Thoracic aorta (tissue), 2 donors: ENCODE measurements at regions not wholly inside any gene's neighbourhood (a gene's known extent, or its start where the extent isn't known, plus 50 kb on each side); places are given as distances from the start of the nearest gene placed in this dataset.

Source experiments
- ATAC-seq: fragments of 150-250 bp; one replicate; pipeline ENCODE4 v1.8.0; 2017; ENCODE audit warnings: low read depth; ENCODE audit not compliant: insufficient number of reproducible peaks, low FRiP score
- DNase-seq: peaks from one replicate; pipeline ENCODE4 v3.0.0-alpha.2; 2020; ENCODE audit warnings: low spot score
- H3K27ac ChIP-seq, 2 donors: fragments of 200-600 bp; sonication (generic); 1 replicate in 1 of 2; 2 replicates in 1 of 2; pipeline ENCODE4 v1.5.1; 2016; ENCODE audit warnings: mild to moderate bottlenecking in 2 of 2, moderate library complexity in 2 of 2
- H3K27me3 ChIP-seq: fragments of 200-600 bp; sonication (generic); replicated peaks from 2 replicates; pipeline ENCODE4 v1.6.0; 2016; ENCODE audit warnings: mild to moderate bottlenecking; ENCODE audit not compliant: insufficient read depth
- H3K36me3 ChIP-seq: fragments of 200-600 bp; sonication (generic); one replicate; pipeline ENCODE4 v1.5.1; 2016
- H3K4me1 ChIP-seq, 2 donors: fragments of 200-600 bp; sonication (generic); 1 replicate in 1 of 2; 2 replicates in 1 of 2; pipeline versions ENCODE4 v1.5.1 to v1.6.0; 2016; ENCODE audit warnings: low read depth in 2 of 2, mild to moderate bottlenecking in 1 of 2; ENCODE audit not compliant: control insufficient read depth in 1 of 2
- H3K4me3 ChIP-seq: fragments of 200-600 bp; sonication (generic); 2 replicates; pipeline ENCODE4 v1.5.1; 2016; ENCODE audit warnings: mild to moderate bottlenecking
- H3K9me3 ChIP-seq: fragments of 200-600 bp; sonication (generic); 2 replicates; pipeline ENCODE4 v1.5.1; 2016
- TF ChIP-seq, protein P1 (sequence below): fragments of 200-600 bp; sonication (generic); IDR thresholded peaks from one replicate; pipeline ENCODE4 v1.5.1; 2019; ENCODE audit warnings: antibody characterized with exemption

DNA sequence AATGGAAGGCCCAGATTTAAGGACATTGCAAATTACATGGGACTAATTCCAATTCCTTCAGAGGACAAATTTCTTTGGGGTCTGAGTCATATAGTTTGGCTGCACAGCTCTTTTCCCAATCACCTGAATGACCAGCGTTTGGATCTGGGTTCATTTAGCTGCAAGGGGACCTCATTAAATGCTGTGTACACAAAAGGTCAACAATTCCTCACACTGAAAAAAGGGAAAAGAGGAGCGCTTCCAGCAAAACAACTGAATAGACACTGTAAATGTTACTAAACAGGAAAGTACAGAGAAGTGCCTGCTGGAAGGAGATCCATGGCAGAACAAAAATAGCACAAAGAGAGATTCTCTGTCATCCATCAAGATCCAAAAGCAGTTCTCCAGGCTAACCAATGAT, 356.0 kb upstream of the LMCD1 start:
- TF ChIP-seq, protein P1, sequence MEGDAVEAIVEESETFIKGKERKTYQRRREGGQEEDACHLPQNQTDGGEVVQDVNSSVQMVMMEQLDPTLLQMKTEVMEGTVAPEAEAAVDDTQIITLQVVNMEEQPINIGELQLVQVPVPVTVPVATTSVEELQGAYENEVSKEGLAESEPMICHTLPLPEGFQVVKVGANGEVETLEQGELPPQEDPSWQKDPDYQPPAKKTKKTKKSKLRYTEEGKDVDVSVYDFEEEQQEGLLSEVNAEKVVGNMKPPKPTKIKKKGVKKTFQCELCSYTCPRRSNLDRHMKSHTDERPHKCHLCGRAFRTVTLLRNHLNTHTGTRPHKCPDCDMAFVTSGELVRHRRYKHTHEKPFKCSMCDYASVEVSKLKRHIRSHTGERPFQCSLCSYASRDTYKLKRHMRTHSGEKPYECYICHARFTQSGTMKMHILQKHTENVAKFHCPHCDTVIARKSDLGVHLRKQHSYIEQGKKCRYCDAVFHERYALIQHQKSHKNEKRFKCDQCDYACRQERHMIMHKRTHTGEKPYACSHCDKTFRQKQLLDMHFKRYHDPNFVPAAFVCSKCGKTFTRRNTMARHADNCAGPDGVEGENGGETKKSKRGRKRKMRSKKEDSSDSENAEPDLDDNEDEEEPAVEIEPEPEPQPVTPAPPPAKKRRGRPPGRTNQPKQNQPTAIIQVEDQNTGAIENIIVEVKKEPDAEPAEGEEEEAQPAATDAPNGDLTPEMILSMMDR: no peak
- H3K4me1 ChIP-seq: no peaks in the 10 kb centered on the region
- H3K9me3 ChIP-seq: no peaks in the 10 kb centered on the region
- no peaks in the 10 kb centered on the region for H3K36me3 ChIP-seq
- H3K27ac ChIP-seq: no peak overlapping the region
- DNase-seq (no peak), ATAC-seq (no peak)
- H3K27me3 ChIP-seq: no peaks in the 10 kb centered on the region
- H3K4me3 ChIP-seq: no peak overlapping the region

DNA sequence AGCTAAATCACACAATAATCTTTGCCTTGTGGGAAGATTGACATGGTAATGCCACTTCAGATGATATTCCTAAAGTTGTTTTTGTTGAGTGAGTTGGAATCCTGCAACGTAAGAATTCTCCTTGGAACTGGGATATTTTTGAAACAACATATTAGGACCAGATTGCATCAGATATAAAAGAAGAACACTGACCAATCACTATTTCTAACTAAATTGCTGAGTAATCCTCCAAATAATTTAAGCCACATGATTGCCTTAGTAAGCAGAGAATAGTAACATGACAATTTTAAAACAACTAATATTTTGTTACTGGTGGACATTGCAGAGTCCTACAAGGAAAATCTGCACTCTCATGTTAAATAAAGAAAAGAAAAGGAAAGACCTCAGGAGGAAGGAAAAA, 353.9 kb upstream of the LMCD1 start:
- Histone ChIP-seq H3K4me3 (no peak overlapping the region), H3K27ac (no peak overlapping the region), H3K4me1 (no peaks in the 10 kb centered on the region), H3K36me3 (no peaks in the 10 kb centered on the region), H3K27me3 (no peaks in the 10 kb centered on the region), H3K9me3 (no peaks in the 10 kb centered on the region)
- DNase-seq: no peak
- no peak for ATAC-seq
- TF ChIP-seq, protein P1: no peak

DNA sequence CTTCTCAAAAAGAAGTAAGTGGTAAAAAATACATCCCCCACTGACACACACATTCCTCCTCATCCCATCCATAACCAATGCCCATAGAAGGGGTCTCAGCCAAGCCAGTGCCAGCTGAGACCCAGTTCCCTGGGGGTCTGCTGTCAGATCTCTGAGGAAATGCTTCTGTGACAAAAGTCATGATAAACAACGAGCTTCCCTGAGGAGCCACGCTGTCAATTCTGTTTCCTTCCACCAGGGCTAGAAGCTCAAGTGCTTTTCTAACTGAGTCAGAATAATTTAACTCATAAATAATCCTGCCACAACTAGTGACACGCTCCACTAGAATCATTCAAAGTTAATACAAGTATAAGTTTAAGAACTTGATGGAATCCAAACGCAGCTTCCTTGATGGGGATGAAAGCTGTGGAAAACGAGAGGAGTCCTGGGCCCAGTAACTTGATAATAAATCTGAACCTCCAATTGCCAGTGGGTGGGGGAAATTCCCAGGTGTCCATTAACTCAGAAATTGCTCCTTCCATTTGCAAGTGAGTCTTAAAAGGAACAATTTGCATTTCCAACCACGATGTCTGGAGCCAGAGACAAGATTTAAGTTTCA, 348.7 kb upstream of the LMCD1 start:
- TF ChIP-seq, protein P1: no peak
- Histone ChIP-seq H3K27ac (no peak overlapping the region), H3K9me3 (no peaks in the 10 kb centered on the region), H3K4me3 (no peak overlapping the region), H3K27me3 (no peaks in the 10 kb centered on the region), H3K4me1 (no peaks in the 10 kb centered on the region), H3K36me3 (no peaks in the 10 kb centered on the region)
- DNase-seq: no peak
- ATAC-seq: no peak

DNA sequence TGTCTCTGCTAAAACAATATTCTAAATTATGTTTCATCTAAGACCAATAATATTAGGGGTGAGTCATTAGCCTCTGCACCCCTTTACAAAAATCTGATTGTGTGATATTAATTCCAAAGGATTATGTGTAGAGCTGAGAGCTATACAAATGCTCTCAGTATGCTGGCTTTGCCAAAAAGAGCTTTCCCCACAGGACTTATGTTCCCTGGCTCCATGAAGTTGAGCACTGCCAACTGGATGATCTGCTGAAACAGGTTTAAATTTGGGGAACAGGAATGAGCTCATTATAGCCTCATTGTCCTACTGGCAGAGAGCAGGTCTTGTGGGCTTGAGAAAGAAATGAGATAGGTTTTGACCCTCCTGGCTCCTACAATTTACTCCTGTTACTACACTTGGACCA, 347.8 kb upstream of the LMCD1 start:
- Histone ChIP-seq H3K27me3 (no peaks in the 10 kb centered on the region), H3K4me3 (no peak overlapping the region), H3K36me3 (no peaks in the 10 kb centered on the region), H3K9me3 (no peaks in the 10 kb centered on the region), H3K27ac (no peak overlapping the region), H3K4me1 (no peaks in the 10 kb centered on the region)
- TF ChIP-seq, protein P1: no peak
- ATAC-seq (no peak), DNase-seq (no peak)

DNA sequence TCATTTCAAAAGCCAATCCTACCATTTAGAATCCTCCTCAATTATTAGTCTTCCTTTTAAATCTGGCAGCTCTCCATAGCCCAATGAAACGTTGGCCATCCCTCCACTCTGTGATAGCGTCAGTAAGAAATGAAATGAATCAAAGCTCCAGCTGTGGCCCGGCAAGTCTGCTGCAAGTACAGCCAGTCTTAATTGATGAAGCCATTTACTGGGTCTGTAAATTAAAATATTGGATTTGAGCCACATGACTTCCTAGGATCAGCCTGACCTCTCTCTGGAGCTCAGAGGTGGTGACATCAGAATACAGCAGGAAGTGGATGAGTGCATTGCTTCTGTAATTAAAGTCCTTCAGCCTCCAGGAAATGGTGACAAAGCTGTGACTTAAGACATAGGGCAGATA, 347.0 kb upstream of the LMCD1 start:
- Histone ChIP-seq H3K4me3 (no peak overlapping the region), H3K27ac (no peak overlapping the region), H3K4me1 (no peaks in the 10 kb centered on the region), H3K36me3 (no peaks in the 10 kb centered on the region), H3K27me3 (no peaks in the 10 kb centered on the region), H3K9me3 (no peaks in the 10 kb centered on the region)
- ATAC-seq (no peak), DNase-seq (no peak)
- TF ChIP-seq, protein P1: no peak
